ENCODE measurements at regions not wholly inside any gene's neighbourhood (a gene's known extent, or its start where the extent isn't known, plus 50 kb on each side); places are given as distances from the start of the nearest gene placed in this dataset.

DNA sequence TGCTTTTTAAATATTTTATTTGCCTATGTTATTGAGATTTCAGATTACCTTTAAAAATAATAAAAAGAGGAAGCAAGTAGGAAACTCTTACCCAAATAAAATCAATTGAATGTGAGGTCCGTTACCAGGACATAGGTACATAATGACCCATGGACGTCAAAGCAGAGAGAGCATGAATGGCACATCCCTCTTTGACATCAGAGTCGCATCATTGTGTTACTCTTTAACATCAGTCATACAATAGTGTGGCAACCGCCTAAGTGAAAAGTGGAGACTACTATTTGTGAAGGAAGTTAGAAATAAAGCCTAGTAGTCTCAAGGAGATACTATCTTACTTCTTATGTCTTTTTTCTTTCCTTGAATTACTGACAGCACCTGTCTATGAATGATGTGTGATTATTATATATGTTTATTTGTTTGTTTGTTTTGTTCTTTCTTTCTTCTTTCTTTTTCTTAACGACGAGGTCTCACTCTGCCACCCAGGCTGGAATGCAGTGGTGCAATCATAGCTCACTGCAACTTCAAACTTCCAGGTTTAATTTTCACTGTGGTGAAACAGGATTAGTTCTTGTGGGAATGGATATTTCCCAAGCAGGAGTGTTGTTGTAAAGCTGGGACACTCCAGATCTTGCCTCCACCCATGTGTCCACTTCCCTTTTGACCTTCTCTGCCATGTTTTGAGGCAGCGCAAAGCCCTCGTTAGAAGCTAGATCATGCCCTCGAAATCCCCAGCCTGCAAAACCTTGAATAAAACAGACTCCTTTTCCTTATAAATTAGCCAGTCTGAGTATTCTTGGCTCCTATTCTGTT is 407.2 kb upstream of the NETO1 start:
- WGBS, 10 experiments: 29 to 100% (median 87%) methylated on average over 1 to 9 of the region's 9 CpGs
- Histone ChIP-seq H3K4me3 (no peak overlapping the region), H3K27ac (no peak overlapping the region), H3K4me1 (replicated peaks in 1 of 2) (peaks cover 8 to 9% of the 10 kb centered on the region in 2 donors)
- in situ Hi-C loops (cut with MboI; ENCODE audit: low pct_unique_long_range_greater_than_20kb in 2 of 9, low sequenced_read_pairs in 9 of 9, unreplicated experiment in 9 of 9): no loop called here
- no peak for ATAC-seq (replicated peaks in 6 of 8)

DNA sequence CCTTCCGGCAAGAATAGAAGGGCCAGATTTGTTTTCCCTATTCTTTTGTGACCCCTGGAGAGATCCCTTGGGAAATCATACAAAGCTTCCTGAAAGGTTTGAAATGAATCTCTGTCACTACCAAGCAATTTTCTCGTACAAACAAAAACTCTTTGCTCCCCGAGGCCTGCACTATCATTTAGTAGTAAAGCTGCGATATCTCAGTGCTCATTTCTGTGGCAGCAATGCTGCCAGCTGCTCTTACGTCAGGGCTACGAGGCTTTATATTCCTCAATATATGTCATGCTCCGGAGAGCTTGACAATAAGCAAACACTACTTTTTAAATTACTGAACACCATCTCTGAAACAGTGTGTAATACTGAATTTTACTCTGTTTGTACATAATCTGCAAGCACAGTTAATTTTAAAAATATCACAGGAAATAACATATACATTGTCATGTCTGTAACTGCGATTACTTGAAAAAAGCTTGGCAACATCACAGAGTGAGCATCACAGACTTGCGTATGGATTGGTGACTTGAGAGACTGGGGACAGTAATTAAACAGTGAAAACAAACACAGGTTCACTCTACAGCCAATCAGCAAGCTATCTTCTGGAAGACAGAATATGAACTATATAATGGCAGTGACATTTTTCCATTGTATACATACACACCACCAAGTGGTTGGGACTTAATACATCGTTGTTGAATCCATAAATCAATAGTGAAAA is 403.3 kb upstream of the NETO1 start:
- in situ Hi-C loops (cut with MboI; ENCODE audit: low pct_unique_long_range_greater_than_20kb in 2 of 9, low sequenced_read_pairs in 9 of 9, unreplicated experiment in 9 of 9): no loop called here
- peak overlapping the region in 1 of 5 donors; percentile 3 for H3K4me3 ChIP-seq
- H3K27ac ChIP-seq: peak overlapping the region; percentile 15 to 32
- peaks cover 8 to 9% of the 10 kb centered on the region in 2 donors for H3K4me1 ChIP-seq (replicated peaks in 1 of 2)
- peak in 5 of 8 experiments; percentile 85 to 96 (median 94) for ATAC-seq (replicated peaks in 6 of 8)
- 20 to 100% (median 35%) methylated on average over 1 to 10 of the region's 10 CpGs for WGBS, 10 experiments

DNA sequence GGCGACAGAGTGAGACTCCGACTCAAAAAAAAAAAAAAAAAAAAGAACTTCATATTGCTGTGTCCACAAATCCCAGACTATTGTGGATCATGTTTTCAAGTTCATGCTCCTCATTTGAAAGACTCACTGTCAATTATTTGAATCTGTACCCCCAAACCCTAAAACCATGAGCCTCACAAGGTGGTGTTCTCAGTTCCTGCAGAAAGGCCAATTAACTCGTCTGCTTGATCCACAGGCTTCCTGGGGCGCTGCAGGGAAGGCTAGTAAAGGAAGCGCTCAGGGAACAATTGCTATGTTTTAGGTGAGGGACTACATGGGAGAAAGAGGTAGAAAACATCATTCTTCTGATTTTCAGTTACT is 396.8 kb upstream of the NETO1 start:
- in situ Hi-C loops (cut with MboI; ENCODE audit: low pct_unique_long_range_greater_than_20kb in 2 of 9, low sequenced_read_pairs in 9 of 9, unreplicated experiment in 9 of 9): no loop called here
- WGBS, 10 experiments: 17 to 88% (median 61%) methylated on average over 1 to 4 of the region's 5 CpGs; no CpG with 5 or more reads in 3 of the 10 experiments
- peak in 1 of 8 experiments; percentile 84 for ATAC-seq (replicated peaks in 6 of 8)
- Histone ChIP-seq H3K4me1 (replicated peaks in 1 of 2) (no peaks in the 10 kb centered on the region), H3K4me3 (peak overlapping the region in 2 of 5 donors; percentile 36 to 54), H3K27ac (no peak overlapping the region)

DNA sequence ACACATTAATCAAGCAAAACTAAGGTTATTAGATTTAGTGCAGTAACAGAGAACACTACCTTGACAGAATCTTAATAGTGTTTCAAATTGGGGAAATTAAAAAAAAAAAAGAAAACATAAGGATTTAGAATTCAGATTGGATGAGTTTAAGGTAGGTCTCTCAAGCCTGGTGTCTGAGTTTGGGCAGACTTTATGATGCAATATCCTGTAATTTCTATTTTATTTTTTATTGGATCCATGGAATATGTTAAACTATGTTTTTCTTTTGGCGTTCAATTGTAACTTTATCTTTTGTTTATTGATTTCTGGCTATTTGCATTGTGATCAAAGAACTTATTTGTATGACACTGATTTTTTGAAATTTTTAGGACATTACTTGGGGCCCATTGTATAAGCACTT is 394.1 kb upstream of the NETO1 start:
- in situ Hi-C loops (cut with MboI; ENCODE audit: low pct_unique_long_range_greater_than_20kb in 2 of 9, low sequenced_read_pairs in 9 of 9, unreplicated experiment in 9 of 9): no loop called here
- 55 to 100% (median 93%) methylated on average over 1 of the region's 1 CpG; no CpG with 5 or more reads in 1 of the 10 experiments for WGBS, 10 experiments
- no peak overlapping the region for H3K27ac ChIP-seq

DNA sequence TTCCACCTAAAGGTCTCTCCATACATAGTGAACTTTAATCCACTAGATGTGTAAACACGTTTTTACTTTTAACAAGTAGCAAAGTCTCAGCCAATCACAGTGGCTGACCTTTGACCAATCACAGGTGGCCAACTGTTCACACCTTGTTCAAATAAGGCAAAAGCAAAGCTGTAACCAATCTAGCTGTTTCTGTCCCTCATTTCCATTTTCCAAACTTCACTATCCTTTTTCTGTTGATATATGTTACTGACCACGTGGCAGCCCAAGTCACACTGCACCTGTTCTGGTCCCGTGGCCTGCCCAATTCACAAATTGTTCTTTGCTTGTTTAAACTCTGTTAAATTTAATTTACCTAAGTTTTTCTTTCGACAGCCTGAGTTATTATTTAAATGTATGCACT is 393.5 kb upstream of the NETO1 start:
- Histone ChIP-seq H3K4me1 (replicated peaks in 1 of 2) (no peaks in the 10 kb centered on the region), H3K4me3 (peak overlapping the region in 1 of 5 donors; percentile 10), H3K27ac (no peak overlapping the region)
- in situ Hi-C loops (cut with MboI; ENCODE audit: low pct_unique_long_range_greater_than_20kb in 2 of 9, low sequenced_read_pairs in 9 of 9, unreplicated experiment in 9 of 9): no loop called here
- 2 to 96% (median 86%) methylated on average over 3 to 4 of the region's 4 CpGs; no CpG with 5 or more reads in 1 of the 10 experiments for WGBS, 10 experiments
- ATAC-seq (replicated peaks in 6 of 8): no peak

More for the DNA sequence above, 394.1 kb upstream of the NETO1 start:
- no peaks in the 10 kb centered on the region for H3K4me1 ChIP-seq (replicated peaks in 1 of 2)
- H3K4me3 ChIP-seq: peak overlapping the region in 2 of 5 donors; percentile 5 to 54
- no peak for ATAC-seq (replicated peaks in 6 of 8)

DNA sequence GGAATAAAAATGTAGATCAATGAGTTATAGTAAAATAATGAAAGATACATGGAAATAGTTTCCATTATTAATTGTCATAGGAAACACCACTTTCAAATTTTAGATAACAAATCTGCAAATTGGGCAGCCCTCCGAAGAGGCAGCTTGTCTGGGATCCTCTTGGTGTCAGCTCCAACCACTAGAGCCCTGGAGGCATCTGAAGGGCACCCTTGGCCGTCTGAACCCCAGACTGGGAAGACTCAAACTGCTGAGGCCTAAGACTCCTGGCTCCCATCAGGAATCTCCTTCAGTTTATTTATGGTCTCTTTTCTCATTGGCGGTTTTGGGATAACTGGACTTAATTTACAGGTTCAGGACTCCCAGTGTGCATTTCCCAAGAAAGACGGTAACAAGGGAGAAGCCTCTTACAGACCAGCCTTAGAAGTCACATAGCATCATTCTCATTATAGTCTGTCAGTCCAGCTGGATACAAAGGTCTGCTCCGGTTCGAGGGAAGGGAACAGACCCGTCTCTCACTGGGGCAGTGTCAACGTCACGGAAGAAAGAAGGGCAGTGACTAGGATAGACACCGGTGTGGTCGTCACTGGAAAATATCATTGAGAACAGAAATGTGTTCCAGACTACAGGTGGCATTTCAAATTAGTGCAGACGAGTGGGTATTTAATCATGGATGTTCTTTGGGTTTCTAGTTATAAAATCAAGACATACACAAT is 390.7 kb upstream of the NETO1 start:
- in situ Hi-C loops (cut with MboI; ENCODE audit: low pct_unique_long_range_greater_than_20kb in 2 of 9, low sequenced_read_pairs in 9 of 9, unreplicated experiment in 9 of 9): no loop called here
- no peak overlapping the region for H3K27ac ChIP-seq
- 27 to 94% (median 87%) methylated on average over 1 to 10 of the region's 12 CpGs for WGBS, 10 experiments
- peak in 1 of 8 experiments; percentile 55 for ATAC-seq (replicated peaks in 6 of 8)
- no peaks in the 10 kb centered on the region for H3K4me1 ChIP-seq (replicated peaks in 1 of 2)
- peak overlapping the region in 1 of 5 donors; percentile 14 for H3K4me3 ChIP-seq

DNA sequence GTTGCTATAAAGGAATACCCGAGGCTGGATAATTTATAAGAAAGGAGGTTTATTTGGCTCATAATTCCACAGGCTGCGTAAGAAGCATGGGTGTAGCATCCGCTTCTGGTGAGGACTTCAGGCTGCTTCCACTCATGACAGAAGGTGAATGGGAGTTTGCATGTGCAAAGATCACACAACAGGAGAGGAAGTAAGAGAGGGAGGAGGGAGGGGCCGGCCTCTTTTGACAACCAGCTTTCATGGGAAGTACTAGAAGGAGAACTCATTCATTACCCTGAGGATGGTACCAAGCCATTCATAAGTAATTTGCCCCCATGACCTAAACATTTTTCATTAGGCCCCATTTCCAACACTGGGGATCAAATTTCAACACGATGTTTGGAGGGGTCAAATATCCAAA is 386.8 kb upstream of the NETO1 start:
- Histone ChIP-seq H3K4me3 (no peak overlapping the region), H3K27ac (no peak overlapping the region), H3K4me1 (replicated peaks in 1 of 2) (no peaks in the 10 kb centered on the region)
- WGBS, 10 experiments: 4 to 100% (median 80%) methylated on average over 1 to 5 of the region's 5 CpGs
- no peak for ATAC-seq (replicated peaks in 6 of 8)
- in situ Hi-C loops (cut with MboI; ENCODE audit: low pct_unique_long_range_greater_than_20kb in 2 of 9, low sequenced_read_pairs in 9 of 9, unreplicated experiment in 9 of 9): no loop called here

DNA sequence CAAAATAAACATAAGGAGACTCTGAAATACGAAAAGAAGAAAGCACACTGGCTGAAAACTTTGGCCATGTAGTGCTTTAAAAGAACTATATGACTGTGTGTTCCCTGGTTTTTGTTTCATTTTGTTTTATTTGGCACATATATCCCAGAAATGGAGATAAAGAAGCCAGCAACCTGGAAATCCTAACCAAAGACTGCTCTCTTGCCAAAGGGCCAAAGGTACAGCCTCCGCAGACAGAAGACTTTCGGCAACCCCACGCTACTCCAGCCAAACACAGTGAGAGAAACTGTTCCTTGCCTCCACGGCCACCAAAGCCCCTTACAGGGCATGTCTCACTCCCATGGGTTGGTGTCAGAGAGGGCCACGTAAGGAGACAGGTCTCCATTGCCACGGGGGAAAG is 381.2 kb upstream of the NETO1 start:
- Histone ChIP-seq H3K4me3 (no peak overlapping the region), H3K27ac (no peak overlapping the region), H3K4me1 (replicated peaks in 1 of 2) (no peaks in the 10 kb centered on the region)
- 11 to 100% (median 81%) methylated on average over 1 to 7 of the region's 7 CpGs; no CpG with 5 or more reads in 1 of the 10 experiments for WGBS, 10 experiments
- no peak for ATAC-seq (replicated peaks in 6 of 8)
- in situ Hi-C loops (cut with MboI; ENCODE audit: low pct_unique_long_range_greater_than_20kb in 2 of 9, low sequenced_read_pairs in 9 of 9, unreplicated experiment in 9 of 9): no loop called here

DNA sequence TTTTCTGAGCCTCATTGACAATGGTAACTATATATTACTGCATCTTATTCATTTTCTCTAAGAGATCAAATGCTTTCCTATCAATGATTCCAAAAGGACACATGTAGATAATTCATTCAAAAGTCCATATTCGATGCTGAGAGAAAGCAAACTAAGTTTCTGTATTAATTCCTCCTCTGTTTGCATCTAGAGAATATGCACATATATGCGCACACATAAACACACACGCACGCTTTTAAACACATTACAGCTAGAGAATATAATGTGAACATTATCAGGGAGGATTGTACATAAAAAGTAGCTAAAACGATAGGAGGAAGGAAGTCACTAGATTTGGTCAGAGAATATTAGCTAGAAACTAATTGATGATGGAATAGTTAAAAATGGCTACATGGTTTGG is 379.0 kb upstream of the NETO1 start:
- Histone ChIP-seq H3K27ac (no peak overlapping the region), H3K4me1 (replicated peaks in 1 of 2) (no peaks in the 10 kb centered on the region), H3K4me3 (no peak overlapping the region)
- in situ Hi-C loops (cut with MboI; ENCODE audit: low pct_unique_long_range_greater_than_20kb in 2 of 9, low sequenced_read_pairs in 9 of 9, unreplicated experiment in 9 of 9): no loop called here
- peak in 4 of 8 experiments; percentile 37 to 96 (median 66) for ATAC-seq (replicated peaks in 6 of 8)
- WGBS, 10 experiments: 8 to 100% (median 75%) methylated on average over 2 to 5 of the region's 5 CpGs

DNA sequence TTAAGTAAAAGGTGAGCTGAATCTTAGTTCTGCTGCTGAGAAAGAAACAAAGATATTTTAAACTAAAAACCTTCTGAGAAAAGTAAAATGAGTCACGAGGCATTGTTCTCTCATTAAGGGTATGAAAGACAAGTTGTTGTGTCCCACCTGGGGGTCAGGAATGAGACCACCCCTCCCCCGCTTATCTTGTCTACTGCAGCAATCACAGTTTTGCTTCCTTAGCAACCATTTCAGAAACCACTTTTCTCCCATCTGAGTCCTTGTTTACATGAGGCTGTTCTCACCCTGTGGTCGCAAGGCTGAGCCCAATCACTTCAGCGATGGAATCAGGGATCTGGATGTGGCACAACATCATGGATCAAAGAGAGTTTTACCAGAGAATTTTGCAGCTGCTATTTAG is 377.6 kb upstream of the NETO1 start:
- in situ Hi-C loops (cut with MboI; ENCODE audit: low pct_unique_long_range_greater_than_20kb in 2 of 9, low sequenced_read_pairs in 9 of 9, unreplicated experiment in 9 of 9): no loop called here
- ATAC-seq (replicated peaks in 6 of 8): no peak
- Histone ChIP-seq H3K27ac (no peak overlapping the region), H3K4me1 (replicated peaks in 1 of 2) (no peaks in the 10 kb centered on the region), H3K4me3 (no peak overlapping the region)
- 19 to 93% (median 75%) methylated on average over 1 to 4 of the region's 4 CpGs for WGBS, 10 experiments

DNA sequence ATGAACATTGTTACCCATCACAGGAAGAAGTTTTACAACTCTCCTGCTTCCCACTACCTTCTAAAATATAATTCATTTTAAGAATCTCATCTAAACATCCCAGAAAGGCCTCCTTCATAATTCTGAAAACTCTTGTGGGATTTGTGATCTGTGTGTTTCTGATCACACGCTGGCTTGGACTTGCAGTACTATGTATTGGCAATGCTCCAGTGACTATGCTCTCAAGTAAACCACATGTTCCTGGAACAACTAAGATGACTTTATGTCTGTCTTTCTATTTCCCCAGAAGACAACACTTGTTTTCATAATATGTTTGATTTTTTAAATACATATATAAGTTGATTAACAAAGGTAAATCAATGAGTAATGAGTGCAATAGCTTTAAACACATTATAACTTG is 376.6 kb upstream of the NETO1 start:
- WGBS, 10 experiments: 0 to 100% (median 78%) methylated on average over 1 of the region's 1 CpG; no CpG with 5 or more reads in 5 of the 10 experiments
- no peak overlapping the region for H3K27ac ChIP-seq
- no peaks in the 10 kb centered on the region for H3K4me1 ChIP-seq (replicated peaks in 1 of 2)
- no peak overlapping the region for H3K4me3 ChIP-seq
- in situ Hi-C loops (cut with MboI; ENCODE audit: low pct_unique_long_range_greater_than_20kb in 2 of 9, low sequenced_read_pairs in 9 of 9, unreplicated experiment in 9 of 9): no loop called here
- no peak for ATAC-seq (replicated peaks in 6 of 8)

DNA sequence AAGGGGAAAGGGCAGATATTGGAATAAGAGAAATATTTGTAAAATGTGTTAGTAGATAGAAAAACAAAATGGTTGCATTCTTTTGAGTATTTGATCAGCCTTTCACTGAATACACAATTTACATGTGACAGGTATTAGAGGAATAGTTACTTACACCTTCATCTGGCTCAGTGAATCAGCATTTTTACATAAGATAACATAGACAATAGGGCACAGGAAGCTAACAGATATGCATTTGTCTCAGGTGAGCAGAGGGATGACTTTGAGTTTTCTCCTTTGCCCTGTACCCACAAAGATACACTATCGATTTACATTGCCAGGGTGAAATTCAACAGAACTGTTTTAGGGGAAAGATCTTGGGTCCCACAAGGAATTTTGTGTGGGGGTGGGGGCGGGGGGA is 373.1 kb upstream of the NETO1 start:
- ATAC-seq (replicated peaks in 6 of 8): no peak
- H3K27ac ChIP-seq: no peak overlapping the region
- in situ Hi-C loops (cut with MboI; ENCODE audit: low pct_unique_long_range_greater_than_20kb in 2 of 9, low sequenced_read_pairs in 9 of 9, unreplicated experiment in 9 of 9): no loop called here
- no peaks in the 10 kb centered on the region for H3K4me1 ChIP-seq (replicated peaks in 1 of 2)
- no peak overlapping the region for H3K4me3 ChIP-seq
- 0 to 100% methylated on average over 1 to 2 of the region's 2 CpGs; no CpG with 5 or more reads in 8 of the 10 experiments for WGBS, 10 experiments

DNA sequence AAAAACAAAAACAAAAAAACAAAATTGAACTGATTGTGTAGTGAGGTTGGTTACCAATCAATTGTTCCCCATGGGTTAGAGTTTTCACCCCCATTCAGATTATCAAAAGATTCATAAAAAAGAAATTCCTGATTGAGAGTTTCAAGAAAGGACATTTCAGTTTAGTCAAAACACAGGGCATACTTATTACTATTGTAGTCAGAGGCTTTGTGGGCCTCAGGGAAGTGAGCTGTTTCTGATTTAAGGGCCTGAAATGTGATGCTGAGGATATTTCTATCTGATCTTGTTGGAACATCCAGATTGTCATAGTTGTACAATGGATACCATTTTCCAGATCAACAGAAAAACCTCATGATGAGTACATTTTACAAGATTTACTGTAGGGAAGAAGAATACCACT is 368.1 kb upstream of the NETO1 start:
- no peak overlapping the region for H3K4me3 ChIP-seq
- no peaks in the 10 kb centered on the region for H3K4me1 ChIP-seq (replicated peaks in 1 of 2)
- no peak overlapping the region for H3K27ac ChIP-seq
- in situ Hi-C loops (cut with MboI; ENCODE audit: low pct_unique_long_range_greater_than_20kb in 2 of 9, low sequenced_read_pairs in 9 of 9, unreplicated experiment in 9 of 9): no loop called here
- no peak for ATAC-seq (replicated peaks in 6 of 8)

All from motor neuron (in vitro differentiated cells).